ENCODE measurements at regions not wholly inside any gene's neighbourhood (a gene's known extent, or its start where the extent isn't known, plus 50 kb on each side); places are given as distances from the start of the nearest gene placed in this dataset.

- H3K4me3 ChIP-seq (ENCODE audit: control insufficient read depth, low read depth, low read length), result no peak overlapping the region
- TF ChIP-seq, protein P1, sequence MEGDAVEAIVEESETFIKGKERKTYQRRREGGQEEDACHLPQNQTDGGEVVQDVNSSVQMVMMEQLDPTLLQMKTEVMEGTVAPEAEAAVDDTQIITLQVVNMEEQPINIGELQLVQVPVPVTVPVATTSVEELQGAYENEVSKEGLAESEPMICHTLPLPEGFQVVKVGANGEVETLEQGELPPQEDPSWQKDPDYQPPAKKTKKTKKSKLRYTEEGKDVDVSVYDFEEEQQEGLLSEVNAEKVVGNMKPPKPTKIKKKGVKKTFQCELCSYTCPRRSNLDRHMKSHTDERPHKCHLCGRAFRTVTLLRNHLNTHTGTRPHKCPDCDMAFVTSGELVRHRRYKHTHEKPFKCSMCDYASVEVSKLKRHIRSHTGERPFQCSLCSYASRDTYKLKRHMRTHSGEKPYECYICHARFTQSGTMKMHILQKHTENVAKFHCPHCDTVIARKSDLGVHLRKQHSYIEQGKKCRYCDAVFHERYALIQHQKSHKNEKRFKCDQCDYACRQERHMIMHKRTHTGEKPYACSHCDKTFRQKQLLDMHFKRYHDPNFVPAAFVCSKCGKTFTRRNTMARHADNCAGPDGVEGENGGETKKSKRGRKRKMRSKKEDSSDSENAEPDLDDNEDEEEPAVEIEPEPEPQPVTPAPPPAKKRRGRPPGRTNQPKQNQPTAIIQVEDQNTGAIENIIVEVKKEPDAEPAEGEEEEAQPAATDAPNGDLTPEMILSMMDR (IDR thresholded peaks at IDR 0.05; ENCODE audit: control insufficient read depth, insufficient read depth, low read depth, low read length, missing control alignments), result no peak
- no peak for DNase-seq (ENCODE audit: low read depth)
Observed at GRCh38 chr3:78410077-78410476, 1357.7 kb downstream of the ROBO1 start.

- no peak for DNase-seq (ENCODE audit: low read depth)
- H3K4me3 ChIP-seq (ENCODE audit: control insufficient read depth, low read depth, low read length), result no peak overlapping the region
- TF ChIP-seq, protein P1 (IDR thresholded peaks at IDR 0.05; ENCODE audit: control insufficient read depth, insufficient read depth, low read depth, low read length, missing control alignments), result no peak
Observed at GRCh38 chr3:78414261-78414660, 1353.5 kb downstream of the ROBO1 start.

DNA sequence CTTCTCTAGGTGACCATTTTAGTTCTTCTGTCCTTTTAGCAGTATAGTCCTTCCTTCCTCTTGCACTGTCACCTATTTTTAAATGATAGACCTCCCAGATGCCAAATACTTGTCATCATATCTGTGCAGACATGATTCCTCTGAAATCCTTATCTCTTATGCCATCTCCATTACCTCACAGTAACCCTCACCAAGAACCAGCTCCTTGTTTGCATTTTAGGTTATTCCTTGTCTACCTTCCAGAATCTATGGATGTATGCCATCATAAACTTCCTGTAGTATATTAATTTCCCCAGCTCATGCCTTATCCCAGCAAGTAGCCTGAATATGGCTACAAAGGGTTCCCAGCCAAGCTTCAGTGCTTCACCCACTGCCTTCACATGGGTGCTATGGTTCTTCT is 1347.2 kb downstream of the ROBO1 start:
- TF ChIP-seq, protein P1 (IDR thresholded peaks at IDR 0.05; ENCODE audit: control insufficient read depth, insufficient read depth, low read depth, low read length, missing control alignments), result no peak
- no peak overlapping the region for H3K4me3 ChIP-seq (ENCODE audit: control insufficient read depth, low read depth, low read length)
- DNase-seq (ENCODE audit: low read depth), result no peak

- no peak overlapping the region for H3K4me3 ChIP-seq (ENCODE audit: control insufficient read depth, low read depth, low read length)
- TF ChIP-seq, protein P1 (IDR thresholded peaks at IDR 0.05; ENCODE audit: control insufficient read depth, insufficient read depth, low read depth, low read length, missing control alignments), result no peak
- DNase-seq (ENCODE audit: low read depth), result no peak
Observed at GRCh38 chr3:78421247-78421966, 1346.4 kb downstream of the ROBO1 start.

DNA sequence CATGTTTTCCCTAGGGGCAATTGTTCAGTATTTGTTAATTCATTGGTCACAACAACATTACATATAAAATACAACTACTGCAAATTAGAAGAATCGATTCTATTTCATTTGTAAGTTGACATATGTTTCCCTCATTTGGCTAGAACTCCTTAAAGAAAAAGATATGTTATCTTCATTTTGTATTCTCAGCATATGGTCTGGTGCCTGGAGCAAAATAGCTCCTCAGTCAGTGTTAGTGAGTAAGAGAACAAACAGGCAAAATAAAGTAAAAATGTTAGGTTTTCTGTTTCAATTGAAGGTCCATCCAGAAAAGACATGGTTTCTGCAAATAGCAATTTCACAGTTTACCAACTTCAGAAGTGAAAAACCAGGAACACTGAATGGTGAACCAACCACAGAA is 1343.1 kb downstream of the ROBO1 start:
- no peak overlapping the region for H3K4me3 ChIP-seq (ENCODE audit: control insufficient read depth, low read depth, low read length)
- no peak for DNase-seq (ENCODE audit: low read depth)
- TF ChIP-seq, protein P1 (IDR thresholded peaks at IDR 0.05; ENCODE audit: control insufficient read depth, insufficient read depth, low read depth, low read length, missing control alignments), result no peak

GRCh38 chr3:78426454-78426853 is 1341.3 kb downstream of the ROBO1 start:
- H3K4me3 ChIP-seq (ENCODE audit: control insufficient read depth, low read depth, low read length), result no peak overlapping the region
- no peak for DNase-seq (ENCODE audit: low read depth)
- TF ChIP-seq, protein P1 (IDR thresholded peaks at IDR 0.05; ENCODE audit: control insufficient read depth, insufficient read depth, low read depth, low read length, missing control alignments), result no peak

Data from AG09309 (cell line).